ENCODE measurements at regions not wholly inside any gene's neighbourhood (a gene's known extent, or its start where the extent isn't known, plus 50 kb on each side); places are given as distances from the start of the nearest gene placed in this dataset.
"Not testable (repeated sequence)": the region's sequence is repeated elsewhere in the genome, so short reads cannot be mapped to it uniquely, and the experiment has no call there.

GRCh38 chr15:84401891-84402840, 166.6 kb downstream of the GOLGA6L4 start:
- TF ChIP-seq REST (IDR thresholded peaks at IDR 0.05; ENCODE audit: insufficient read depth in 1 of 2, low read depth in 2 of 2, low read length in 1 of 2); CTCF (IDR thresholded peaks at IDR 0.05); POLR2AphosphoS5 (IDR thresholded peaks at IDR 0.05; ENCODE audit: low read depth, low read length): not testable (repeated sequence)
